ENCODE measurements at regions not wholly inside any gene's neighbourhood (a gene's known extent, or its start where the extent isn't known, plus 50 kb on each side); places are given as distances from the start of the nearest gene placed in this dataset.

DNA sequence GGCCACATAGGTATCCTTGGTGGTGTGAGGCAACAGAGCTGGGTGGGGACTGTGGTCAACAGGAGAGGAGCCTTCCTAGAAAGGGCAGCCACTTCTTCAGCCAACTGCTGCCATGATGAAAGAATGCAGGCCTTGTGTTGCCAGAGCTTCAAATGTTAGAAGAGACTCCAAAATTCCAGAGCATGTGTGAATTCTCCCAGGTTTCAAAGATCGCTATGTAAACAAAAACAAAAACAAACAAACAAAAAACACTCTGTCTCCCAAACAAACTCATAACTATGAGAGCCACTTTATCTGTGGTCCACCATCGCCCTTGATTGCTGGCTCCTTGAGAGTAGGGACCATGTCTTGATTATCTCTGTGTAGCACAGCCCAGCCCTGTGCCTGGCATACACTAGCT, 55.5 kb upstream of the ZNF423 start:
- no peak overlapping the region for H2BK5ac ChIP-seq (ENCODE audit: insufficient read length, low read length)

More for the DNA sequence above, 55.5 kb upstream of the ZNF423 start:
- Histone ChIP-seq H3K56ac (ENCODE audit: insufficient read length, low read depth, low read length) (peak overlapping the region; percentile 63), H2BK12ac (ENCODE audit: insufficient read length, low read depth, low read length) (no peak overlapping the region), H3K79me2 (ENCODE audit: insufficient read depth, low read length) (no peaks in the 10 kb centered on the region), H3K27me3 (ENCODE audit: insufficient read depth, low read length) (no peaks in the 10 kb centered on the region), H4K8ac (replicated peaks; ENCODE audit: insufficient read length, low read depth, low read length) (no peak overlapping the region), H2AK5ac (ENCODE audit: insufficient read length, low read length) (no peak overlapping the region), H3K4me1 (ENCODE audit: insufficient read depth, low read length) (no peaks in the 10 kb centered on the region), H2AFZ (ENCODE audit: low read length) (no peak overlapping the region), H2BK120ac (ENCODE audit: low read depth, low read length, poor library complexity, severe bottlenecking) (no peak overlapping the region), H3K4ac (ENCODE audit: low read depth, low read length) (no peak overlapping the region), H3K4me2 (ENCODE audit: insufficient read depth, insufficient read length, low read length) (no peak overlapping the region), H3K9me3 (ENCODE audit: control insufficient read depth, low read depth, low read length) (no peaks in the 10 kb centered on the region), H3K23me2 (ENCODE audit: insufficient read length, low read depth, low read length, poor library complexity, severe bottlenecking) (no peaks in the 10 kb centered on the region), H2BK15ac (ENCODE audit: low read depth, low read length) (no peak overlapping the region; the same call in 1 of the 2 replicates), H4K20me1 (ENCODE audit: control insufficient read depth, insufficient read depth, insufficient read length) (no peaks in the 10 kb centered on the region), H3K14ac (ENCODE audit: insufficient read depth, low read length) (peak overlapping the region; percentile 87; the same call in 1 of the 2 replicates), H3K9ac (ENCODE audit: extremely low read depth, insufficient read length, low read length) (no peak overlapping the region), H3K18ac (ENCODE audit: insufficient read length, low read depth, low read length) (no peak overlapping the region), H3K27ac (ENCODE audit: insufficient read length, low read depth, low read length) (no peak overlapping the region), H2BK20ac (ENCODE audit: low read depth, low read length, poor library complexity, severe bottlenecking) (no peak overlapping the region), H3K79me1 (ENCODE audit: insufficient read depth, low read depth, low read length, poor library complexity, severe bottlenecking) (no peaks in the 10 kb centered on the region), H3T11ph (ENCODE audit: low read length) (no peak overlapping the region), H3K23ac (ENCODE audit: insufficient read length, low read depth, low read length) (no peak overlapping the region), H4K5ac (ENCODE audit: insufficient read length, low read depth, low read length) (no peak overlapping the region), H4K91ac (ENCODE audit: insufficient read length, low read depth, low read length) (no peak overlapping the region)
- WGBS (ENCODE audit: extremely low coverage, insufficient read length, low lambda C conversion rate), result no CpG with 5 or more reads among the region's 2 CpGs
- Mint-ChIP-seq H3K27ac (no peak overlapping the region), H3K9me3 (peaks cover 0 to 4% of the 10 kb centered on the region in 2 experiments; a peak in 1 of 5 replicates), H3K4me1 (peaks cover 11% of the 10 kb centered on the region in 2 experiments), H3K4me3 (no peak overlapping the region), H3K36me3 (ENCODE audit: insufficient read depth in 1 of 3, low read depth in 3 of 3) (no peaks in the 10 kb centered on the region), H3K27me3 (ENCODE audit: low read depth) (peaks cover 13% of the 10 kb centered on the region)
- TF ChIP-seq, protein P1, sequence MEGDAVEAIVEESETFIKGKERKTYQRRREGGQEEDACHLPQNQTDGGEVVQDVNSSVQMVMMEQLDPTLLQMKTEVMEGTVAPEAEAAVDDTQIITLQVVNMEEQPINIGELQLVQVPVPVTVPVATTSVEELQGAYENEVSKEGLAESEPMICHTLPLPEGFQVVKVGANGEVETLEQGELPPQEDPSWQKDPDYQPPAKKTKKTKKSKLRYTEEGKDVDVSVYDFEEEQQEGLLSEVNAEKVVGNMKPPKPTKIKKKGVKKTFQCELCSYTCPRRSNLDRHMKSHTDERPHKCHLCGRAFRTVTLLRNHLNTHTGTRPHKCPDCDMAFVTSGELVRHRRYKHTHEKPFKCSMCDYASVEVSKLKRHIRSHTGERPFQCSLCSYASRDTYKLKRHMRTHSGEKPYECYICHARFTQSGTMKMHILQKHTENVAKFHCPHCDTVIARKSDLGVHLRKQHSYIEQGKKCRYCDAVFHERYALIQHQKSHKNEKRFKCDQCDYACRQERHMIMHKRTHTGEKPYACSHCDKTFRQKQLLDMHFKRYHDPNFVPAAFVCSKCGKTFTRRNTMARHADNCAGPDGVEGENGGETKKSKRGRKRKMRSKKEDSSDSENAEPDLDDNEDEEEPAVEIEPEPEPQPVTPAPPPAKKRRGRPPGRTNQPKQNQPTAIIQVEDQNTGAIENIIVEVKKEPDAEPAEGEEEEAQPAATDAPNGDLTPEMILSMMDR (conservative IDR thresholded peaks at IDR 0.05), result no peak
- DNase-seq, result no peak

All from H9 (cell line).